ENCODE measurements at regions not wholly inside any gene's neighbourhood (a gene's known extent, or its start where the extent isn't known, plus 50 kb on each side); places are given as distances from the start of the nearest gene placed in this dataset.

DNA sequence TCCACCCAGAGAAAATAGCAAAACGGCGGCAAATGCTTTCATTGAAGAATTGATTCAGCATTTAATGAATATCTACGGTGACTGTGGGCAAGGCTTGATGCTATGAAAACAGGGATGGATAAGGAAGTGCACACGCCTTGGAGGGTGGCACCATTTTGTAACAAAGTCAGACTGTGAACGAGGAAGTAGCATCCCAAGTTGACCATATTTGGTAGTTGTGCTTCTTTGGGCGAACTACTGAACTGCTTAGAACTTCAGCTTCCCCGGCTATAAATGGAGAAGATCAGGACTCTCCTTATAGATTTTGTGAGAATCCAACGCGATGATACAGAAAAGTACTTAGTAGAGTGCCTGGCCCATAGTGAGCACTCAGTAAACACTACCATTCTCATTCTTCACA lies 303.2 kb downstream of the MAF start:
- DNase-seq: no peak
- peaks cover 34% of the 10 kb centered on the region for H3K9me3 Mint-ChIP-seq
- no peaks in the 10 kb centered on the region for H3K36me3 Mint-ChIP-seq (ENCODE audit: low read depth)
- no peak overlapping the region for H3K27ac Mint-ChIP-seq
- no peaks in the 10 kb centered on the region for H3K4me1 Mint-ChIP-seq (ENCODE audit: low read depth)
- TF ChIP-seq, protein P1, sequence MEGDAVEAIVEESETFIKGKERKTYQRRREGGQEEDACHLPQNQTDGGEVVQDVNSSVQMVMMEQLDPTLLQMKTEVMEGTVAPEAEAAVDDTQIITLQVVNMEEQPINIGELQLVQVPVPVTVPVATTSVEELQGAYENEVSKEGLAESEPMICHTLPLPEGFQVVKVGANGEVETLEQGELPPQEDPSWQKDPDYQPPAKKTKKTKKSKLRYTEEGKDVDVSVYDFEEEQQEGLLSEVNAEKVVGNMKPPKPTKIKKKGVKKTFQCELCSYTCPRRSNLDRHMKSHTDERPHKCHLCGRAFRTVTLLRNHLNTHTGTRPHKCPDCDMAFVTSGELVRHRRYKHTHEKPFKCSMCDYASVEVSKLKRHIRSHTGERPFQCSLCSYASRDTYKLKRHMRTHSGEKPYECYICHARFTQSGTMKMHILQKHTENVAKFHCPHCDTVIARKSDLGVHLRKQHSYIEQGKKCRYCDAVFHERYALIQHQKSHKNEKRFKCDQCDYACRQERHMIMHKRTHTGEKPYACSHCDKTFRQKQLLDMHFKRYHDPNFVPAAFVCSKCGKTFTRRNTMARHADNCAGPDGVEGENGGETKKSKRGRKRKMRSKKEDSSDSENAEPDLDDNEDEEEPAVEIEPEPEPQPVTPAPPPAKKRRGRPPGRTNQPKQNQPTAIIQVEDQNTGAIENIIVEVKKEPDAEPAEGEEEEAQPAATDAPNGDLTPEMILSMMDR (IDR thresholded peaks at IDR 0.05): no peak
- no peak overlapping the region for H3K4me3 Mint-ChIP-seq
- H3K27me3 Mint-ChIP-seq (ENCODE audit: insufficient read depth): peaks cover 2% of the 10 kb centered on the region

DNA sequence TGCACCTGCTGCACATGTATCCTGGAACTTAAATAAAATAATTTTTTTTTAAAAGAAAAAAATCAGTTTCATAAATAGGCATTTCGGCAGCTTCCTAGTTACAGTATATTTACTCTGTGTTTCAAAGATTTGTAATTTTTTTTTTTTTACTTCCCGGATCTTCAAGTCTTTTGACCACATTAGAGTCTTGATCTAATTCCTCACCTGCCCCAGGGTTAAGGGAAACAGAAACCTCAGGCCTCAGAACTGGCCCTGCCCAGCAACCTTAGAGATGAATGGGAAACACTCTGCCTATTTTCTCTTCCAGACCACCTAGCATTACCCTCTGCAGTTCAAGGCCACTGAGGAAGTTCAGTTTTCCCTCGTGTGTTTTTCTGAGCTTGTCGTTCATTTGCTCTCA lies 304.0 kb downstream of the MAF start:
- H3K27me3 Mint-ChIP-seq (ENCODE audit: insufficient read depth): peaks cover 2% of the 10 kb centered on the region
- H3K9me3 Mint-ChIP-seq: peaks cover 33% of the 10 kb centered on the region
- H3K27ac Mint-ChIP-seq: no peak overlapping the region
- no peak overlapping the region for H3K4me3 Mint-ChIP-seq
- TF ChIP-seq, protein P1 (IDR thresholded peaks at IDR 0.05): no peak
- no peaks in the 10 kb centered on the region for H3K4me1 Mint-ChIP-seq (ENCODE audit: low read depth)
- H3K36me3 Mint-ChIP-seq (ENCODE audit: low read depth): no peaks in the 10 kb centered on the region
- DNase-seq: no peak

DNA sequence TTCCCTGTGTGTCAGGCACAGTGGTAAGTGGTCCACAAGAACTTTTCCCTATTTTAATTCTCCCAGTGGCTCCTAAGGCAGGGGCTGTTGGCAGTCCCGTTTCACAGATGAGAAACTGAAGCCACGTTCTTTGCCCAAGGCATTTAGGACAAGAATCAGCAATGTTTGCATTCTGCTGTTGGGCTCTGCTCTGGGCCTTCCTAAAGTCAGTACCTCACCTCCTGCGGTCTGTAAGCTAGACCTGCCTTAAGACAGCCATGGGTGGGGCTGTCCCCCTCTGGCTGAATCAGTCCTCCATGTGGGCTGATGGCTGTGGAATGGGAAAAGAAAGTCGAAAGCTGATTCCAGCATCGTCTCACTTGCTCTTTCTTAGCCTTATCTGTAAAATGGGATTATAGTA lies 304.8 kb downstream of the MAF start:
- Mint-ChIP-seq H3K4me3 (no peak overlapping the region), H3K36me3 (ENCODE audit: low read depth) (no peaks in the 10 kb centered on the region), H3K4me1 (ENCODE audit: low read depth) (no peaks in the 10 kb centered on the region), H3K27ac (no peak overlapping the region), H3K27me3 (ENCODE audit: insufficient read depth) (peaks cover 2% of the 10 kb centered on the region), H3K9me3 (peaks cover 33% of the 10 kb centered on the region)
- TF ChIP-seq, protein P1 (IDR thresholded peaks at IDR 0.05): no peak
- no peak for DNase-seq

DNA sequence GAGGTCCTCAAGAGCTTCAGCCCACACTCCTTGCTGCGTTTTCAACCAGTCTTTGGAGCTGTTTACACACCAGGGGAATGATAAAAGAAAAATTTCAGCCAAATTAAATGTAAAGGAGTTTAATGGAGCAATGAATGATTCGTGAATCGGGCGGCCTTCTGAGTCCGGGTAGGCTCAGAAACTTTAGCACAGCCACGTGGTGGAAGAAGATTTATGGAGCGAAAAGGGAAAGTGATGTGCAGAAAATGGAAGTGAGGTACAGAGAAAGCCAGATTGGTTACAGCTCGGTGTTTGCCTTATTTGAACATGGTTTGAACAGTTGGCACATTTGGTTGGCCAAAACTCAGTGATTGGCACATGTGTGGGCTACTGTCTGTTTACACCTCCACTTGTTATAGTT lies 305.4 kb downstream of the MAF start:
- TF ChIP-seq, protein P1 (IDR thresholded peaks at IDR 0.05): no peak
- Mint-ChIP-seq H3K9me3 (peaks cover 39% of the 10 kb centered on the region), H3K36me3 (ENCODE audit: low read depth) (no peaks in the 10 kb centered on the region), H3K4me1 (ENCODE audit: low read depth) (no peaks in the 10 kb centered on the region), H3K27ac (no peak overlapping the region), H3K27me3 (ENCODE audit: insufficient read depth) (peaks cover 2% of the 10 kb centered on the region), H3K4me3 (no peak overlapping the region)
- no peak for DNase-seq

DNA sequence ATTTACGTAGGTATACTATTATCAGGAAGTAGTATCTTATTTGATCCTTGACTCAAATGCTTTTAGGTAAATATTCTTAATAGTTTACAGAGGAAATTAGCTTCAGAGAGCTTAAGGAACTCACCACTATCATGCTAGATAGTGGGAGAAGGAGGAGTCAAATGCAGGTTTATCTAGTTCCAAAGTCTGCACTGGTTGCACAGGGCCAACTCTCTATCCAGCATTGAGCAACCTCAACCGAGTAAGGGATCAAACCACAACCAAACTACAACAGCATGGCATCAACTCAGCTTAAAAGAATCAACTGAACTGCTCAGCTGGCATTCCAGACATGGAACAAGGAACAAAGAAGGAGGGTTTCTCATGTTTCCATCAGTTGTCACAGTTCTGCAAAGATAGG lies 306.0 kb downstream of the MAF start:
- no peaks in the 10 kb centered on the region for H3K4me1 Mint-ChIP-seq (ENCODE audit: low read depth)
- no peak overlapping the region for H3K27ac Mint-ChIP-seq
- H3K36me3 Mint-ChIP-seq (ENCODE audit: low read depth): no peaks in the 10 kb centered on the region
- no peak for DNase-seq
- H3K4me3 Mint-ChIP-seq: no peak overlapping the region
- peaks cover 35% of the 10 kb centered on the region for H3K9me3 Mint-ChIP-seq
- TF ChIP-seq, protein P1 (IDR thresholded peaks at IDR 0.05): no peak
- H3K27me3 Mint-ChIP-seq (ENCODE audit: insufficient read depth): peaks cover 2% of the 10 kb centered on the region

DNA sequence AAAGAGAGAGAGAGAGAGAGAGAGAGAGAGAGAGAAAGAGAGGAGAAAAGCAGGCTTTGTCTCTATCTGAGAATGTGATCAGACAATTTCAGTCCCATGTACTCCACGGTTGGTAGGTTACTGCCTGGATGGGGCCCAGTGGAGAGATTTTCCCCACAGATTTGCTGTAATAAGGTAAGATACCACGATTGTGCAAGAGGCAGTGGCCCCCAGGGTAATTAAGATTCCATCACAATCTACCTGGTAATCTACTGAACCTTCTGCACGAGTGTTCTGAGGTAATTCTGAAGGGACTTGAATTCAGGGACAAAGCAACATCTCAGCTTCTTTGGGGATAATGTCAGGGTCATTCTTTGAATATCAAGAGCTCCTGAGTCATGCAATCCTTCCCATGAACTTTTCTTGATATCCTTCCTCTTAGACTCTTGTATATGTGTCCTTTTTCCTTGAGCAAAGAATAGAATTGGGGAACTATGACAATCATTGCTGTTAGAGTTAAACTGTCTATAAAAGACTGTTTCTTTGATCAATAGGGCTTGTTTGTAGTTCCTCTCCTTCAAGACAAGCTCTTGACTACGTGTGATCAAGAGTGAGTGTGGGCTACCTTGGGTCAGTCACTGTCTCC lies 306.6 kb downstream of the MAF start:
- Mint-ChIP-seq H3K36me3 (ENCODE audit: low read depth) (no peaks in the 10 kb centered on the region), H3K9me3 (peaks cover 39% of the 10 kb centered on the region), H3K4me1 (ENCODE audit: low read depth) (no peaks in the 10 kb centered on the region), H3K27me3 (ENCODE audit: insufficient read depth) (peaks cover 2% of the 10 kb centered on the region), H3K4me3 (no peak overlapping the region), H3K27ac (no peak overlapping the region)
- DNase-seq: no peak
- TF ChIP-seq, protein P1 (IDR thresholded peaks at IDR 0.05): no peak

All from HFFc6 (cell line).